ENCODE measurements at regions not wholly inside any gene's neighbourhood (a gene's known extent, or its start where the extent isn't known, plus 50 kb on each side); places are given as distances from the start of the nearest gene placed in this dataset.

GRCh38 chr1:66475940-66476339, 58.0 kb upstream of the SGIP1 start:
- no peak for TF ChIP-seq POLR2AphosphoS5 (IDR thresholded peaks at IDR 0.05)
- no peak for TF ChIP-seq CTCF (IDR thresholded peaks at IDR 0.05)
- TF ChIP-seq POLR2A (IDR thresholded peaks at IDR 0.05) = no peak
- no peak for TF ChIP-seq EP300 (IDR thresholded peaks at IDR 0.05)
